ENCODE measurements at regions not wholly inside any gene's neighbourhood (a gene's known extent, or its start where the extent isn't known, plus 50 kb on each side); places are given as distances from the start of the nearest gene placed in this dataset.

DNA sequence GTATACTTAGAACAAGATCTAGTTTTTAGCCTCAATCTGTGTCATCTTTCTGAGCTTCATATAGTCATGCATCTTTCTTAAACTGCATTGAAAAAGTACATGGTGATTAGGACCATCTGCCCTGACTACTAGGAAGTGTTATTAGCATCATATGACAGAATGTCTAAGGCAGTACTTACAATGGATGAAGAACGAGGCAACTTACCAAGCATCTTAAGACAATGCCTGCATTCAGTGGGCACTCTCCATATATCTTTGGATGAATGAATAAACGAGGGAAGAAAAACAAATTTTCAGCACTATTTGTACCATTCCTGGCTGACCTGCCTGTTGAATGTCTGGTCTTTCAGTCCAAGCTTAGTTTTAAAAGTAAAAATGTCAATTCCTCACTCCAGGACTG lies 185.4 kb upstream of the EPHA3 start:
- H3K27me3 Mint-ChIP-seq (ENCODE audit: insufficient read depth, low read depth, poor library complexity), result no peaks in the 10 kb centered on the region
- no peaks in the 10 kb centered on the region for H3K79me2 ChIP-seq (replicated peaks; ENCODE audit: insufficient read depth)
- H3K36me3 ChIP-seq (ENCODE audit: insufficient read depth), result no peaks in the 10 kb centered on the region
- H3K4me1 ChIP-seq (ENCODE audit: insufficient read depth), result no peaks in the 10 kb centered on the region
- no peak overlapping the region for H3K4me3 Mint-ChIP-seq
- H3K4me1 Mint-ChIP-seq, result no peaks in the 10 kb centered on the region
- ATAC-seq, result no peak
- no peak for DNase-seq (ENCODE audit: low spot score)
- H3K27ac ChIP-seq (ENCODE audit: low read depth), result no peak overlapping the region
- no peaks in the 10 kb centered on the region for H3F3A ChIP-seq (replicated peaks; ENCODE audit: low read depth)
- H3K9me3 Mint-ChIP-seq, result no peaks in the 10 kb centered on the region
- H3K36me3 Mint-ChIP-seq (ENCODE audit: low read depth), result no peaks in the 10 kb centered on the region
- no peaks in the 10 kb centered on the region for H4K20me1 ChIP-seq (replicated peaks; ENCODE audit: insufficient read depth)
- H3K27me3 ChIP-seq (ENCODE audit: insufficient read depth), result no peaks in the 10 kb centered on the region
- no peak overlapping the region for H3K4me2 ChIP-seq
- H3K27ac Mint-ChIP-seq, result no peak overlapping the region
- TF ChIP-seq CREB1 (CRISPR knock-in tag; IDR thresholded peaks at IDR 0.05; ENCODE audit: low read depth), result no peak
- TF ChIP-seq STAT1 (IDR thresholded peaks at IDR 0.05; ENCODE audit: unreplicated experiment), result no peak
- TF ChIP-seq, protein P1, sequence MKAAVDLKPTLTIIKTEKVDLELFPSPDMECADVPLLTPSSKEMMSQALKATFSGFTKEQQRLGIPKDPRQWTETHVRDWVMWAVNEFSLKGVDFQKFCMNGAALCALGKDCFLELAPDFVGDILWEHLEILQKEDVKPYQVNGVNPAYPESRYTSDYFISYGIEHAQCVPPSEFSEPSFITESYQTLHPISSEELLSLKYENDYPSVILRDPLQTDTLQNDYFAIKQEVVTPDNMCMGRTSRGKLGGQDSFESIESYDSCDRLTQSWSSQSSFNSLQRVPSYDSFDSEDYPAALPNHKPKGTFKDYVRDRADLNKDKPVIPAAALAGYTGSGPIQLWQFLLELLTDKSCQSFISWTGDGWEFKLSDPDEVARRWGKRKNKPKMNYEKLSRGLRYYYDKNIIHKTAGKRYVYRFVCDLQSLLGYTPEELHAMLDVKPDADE (IDR thresholded peaks at IDR 0.05), result no peak
- TF ChIP-seq, protein P2, sequence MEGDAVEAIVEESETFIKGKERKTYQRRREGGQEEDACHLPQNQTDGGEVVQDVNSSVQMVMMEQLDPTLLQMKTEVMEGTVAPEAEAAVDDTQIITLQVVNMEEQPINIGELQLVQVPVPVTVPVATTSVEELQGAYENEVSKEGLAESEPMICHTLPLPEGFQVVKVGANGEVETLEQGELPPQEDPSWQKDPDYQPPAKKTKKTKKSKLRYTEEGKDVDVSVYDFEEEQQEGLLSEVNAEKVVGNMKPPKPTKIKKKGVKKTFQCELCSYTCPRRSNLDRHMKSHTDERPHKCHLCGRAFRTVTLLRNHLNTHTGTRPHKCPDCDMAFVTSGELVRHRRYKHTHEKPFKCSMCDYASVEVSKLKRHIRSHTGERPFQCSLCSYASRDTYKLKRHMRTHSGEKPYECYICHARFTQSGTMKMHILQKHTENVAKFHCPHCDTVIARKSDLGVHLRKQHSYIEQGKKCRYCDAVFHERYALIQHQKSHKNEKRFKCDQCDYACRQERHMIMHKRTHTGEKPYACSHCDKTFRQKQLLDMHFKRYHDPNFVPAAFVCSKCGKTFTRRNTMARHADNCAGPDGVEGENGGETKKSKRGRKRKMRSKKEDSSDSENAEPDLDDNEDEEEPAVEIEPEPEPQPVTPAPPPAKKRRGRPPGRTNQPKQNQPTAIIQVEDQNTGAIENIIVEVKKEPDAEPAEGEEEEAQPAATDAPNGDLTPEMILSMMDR (conservative IDR thresholded peaks at IDR 0.05; ENCODE audit: low read depth in 2 of 2), result no peak
- TF ChIP-seq, protein P3, sequence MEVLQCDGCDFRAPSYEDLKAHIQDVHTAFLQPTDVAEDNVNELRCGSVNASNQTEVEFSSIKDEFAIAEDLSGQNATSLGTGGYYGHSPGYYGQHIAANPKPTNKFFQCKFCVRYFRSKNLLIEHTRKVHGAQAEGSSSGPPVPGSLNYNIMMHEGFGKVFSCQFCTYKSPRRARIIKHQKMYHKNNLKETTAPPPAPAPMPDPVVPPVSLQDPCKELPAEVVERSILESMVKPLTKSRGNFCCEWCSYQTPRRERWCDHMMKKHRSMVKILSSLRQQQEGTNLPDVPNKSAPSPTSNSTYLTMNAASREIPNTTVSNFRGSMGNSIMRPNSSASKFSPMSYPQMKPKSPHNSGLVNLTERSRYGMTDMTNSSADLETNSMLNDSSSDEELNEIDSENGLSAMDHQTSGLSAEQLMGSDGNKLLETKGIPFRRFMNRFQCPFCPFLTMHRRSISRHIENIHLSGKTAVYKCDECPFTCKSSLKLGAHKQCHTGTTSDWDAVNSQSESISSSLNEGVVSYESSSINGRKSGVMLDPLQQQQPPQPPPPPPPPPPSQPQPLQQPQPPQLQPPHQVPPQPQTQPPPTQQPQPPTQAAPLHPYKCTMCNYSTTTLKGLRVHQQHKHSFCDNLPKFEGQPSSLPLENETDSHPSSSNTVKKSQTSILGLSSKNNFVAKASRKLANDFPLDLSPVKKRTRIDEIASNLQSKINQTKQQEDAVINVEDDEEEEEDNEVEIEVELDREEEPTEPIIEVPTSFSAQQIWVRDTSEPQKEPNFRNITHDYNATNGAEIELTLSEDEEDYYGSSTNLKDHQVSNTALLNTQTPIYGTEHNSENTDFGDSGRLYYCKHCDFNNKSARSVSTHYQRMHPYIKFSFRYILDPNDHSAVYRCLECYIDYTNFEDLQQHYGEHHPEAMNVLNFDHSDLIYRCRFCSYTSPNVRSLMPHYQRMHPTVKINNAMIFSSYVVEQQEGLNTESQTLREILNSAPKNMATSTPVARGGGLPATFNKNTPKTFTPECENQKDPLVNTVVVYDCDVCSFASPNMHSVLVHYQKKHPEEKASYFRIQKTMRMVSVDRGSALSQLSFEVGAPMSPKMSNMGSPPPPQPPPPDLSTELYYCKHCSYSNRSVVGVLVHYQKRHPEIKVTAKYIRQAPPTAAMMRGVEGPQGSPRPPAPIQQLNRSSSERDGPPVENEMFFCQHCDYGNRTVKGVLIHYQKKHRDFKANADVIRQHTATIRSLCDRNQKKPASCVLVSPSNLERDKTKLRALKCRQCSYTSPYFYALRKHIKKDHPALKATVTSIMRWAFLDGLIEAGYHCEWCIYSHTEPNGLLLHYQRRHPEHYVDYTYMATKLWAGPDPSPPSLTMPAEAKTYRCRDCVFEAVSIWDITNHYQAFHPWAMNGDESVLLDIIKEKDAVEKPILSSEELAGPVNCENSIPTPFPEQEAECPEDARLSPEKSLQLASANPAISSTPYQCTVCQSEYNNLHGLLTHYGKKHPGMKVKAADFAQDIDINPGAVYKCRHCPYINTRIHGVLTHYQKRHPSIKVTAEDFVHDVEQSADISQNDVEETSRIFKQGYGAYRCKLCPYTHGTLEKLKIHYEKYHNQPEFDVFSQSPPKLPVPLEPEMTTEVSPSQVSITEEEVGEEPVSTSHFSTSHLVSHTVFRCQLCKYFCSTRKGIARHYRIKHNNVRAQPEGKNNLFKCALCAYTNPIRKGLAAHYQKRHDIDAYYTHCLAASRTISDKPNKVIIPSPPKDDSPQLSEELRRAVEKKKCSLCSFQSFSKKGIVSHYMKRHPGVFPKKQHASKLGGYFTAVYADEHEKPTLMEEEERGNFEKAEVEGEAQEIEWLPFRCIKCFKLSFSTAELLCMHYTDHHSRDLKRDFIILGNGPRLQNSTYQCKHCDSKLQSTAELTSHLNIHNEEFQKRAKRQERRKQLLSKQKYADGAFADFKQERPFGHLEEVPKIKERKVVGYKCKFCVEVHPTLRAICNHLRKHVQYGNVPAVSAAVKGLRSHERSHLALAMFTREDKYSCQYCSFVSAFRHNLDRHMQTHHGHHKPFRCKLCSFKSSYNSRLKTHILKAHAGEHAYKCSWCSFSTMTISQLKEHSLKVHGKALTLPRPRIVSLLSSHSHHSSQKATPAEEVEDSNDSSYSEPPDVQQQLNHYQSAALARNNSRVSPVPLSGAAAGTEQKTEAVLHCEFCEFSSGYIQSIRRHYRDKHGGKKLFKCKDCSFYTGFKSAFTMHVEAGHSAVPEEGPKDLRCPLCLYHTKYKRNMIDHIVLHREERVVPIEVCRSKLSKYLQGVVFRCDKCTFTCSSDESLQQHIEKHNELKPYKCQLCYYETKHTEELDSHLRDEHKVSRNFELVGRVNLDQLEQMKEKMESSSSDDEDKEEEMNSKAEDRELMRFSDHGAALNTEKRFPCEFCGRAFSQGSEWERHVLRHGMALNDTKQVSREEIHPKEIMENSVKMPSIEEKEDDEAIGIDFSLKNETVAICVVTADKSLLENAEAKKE (CRISPR knock-in tag; IDR thresholded peaks at IDR 0.05), result no peak
- no peak for TF ChIP-seq ZNF331 (CRISPR knock-in tag; IDR thresholded peaks at IDR 0.05; ENCODE audit: low read depth)
- TF ChIP-seq EZH2phosphoT487 (IDR thresholded peaks at IDR 0.05; ENCODE audit: unreplicated experiment), result no peak
- TF ChIP-seq ZNF114 (CRISPR knock-in tag; IDR thresholded peaks at IDR 0.05), result no peak
- TF ChIP-seq, protein P4, sequence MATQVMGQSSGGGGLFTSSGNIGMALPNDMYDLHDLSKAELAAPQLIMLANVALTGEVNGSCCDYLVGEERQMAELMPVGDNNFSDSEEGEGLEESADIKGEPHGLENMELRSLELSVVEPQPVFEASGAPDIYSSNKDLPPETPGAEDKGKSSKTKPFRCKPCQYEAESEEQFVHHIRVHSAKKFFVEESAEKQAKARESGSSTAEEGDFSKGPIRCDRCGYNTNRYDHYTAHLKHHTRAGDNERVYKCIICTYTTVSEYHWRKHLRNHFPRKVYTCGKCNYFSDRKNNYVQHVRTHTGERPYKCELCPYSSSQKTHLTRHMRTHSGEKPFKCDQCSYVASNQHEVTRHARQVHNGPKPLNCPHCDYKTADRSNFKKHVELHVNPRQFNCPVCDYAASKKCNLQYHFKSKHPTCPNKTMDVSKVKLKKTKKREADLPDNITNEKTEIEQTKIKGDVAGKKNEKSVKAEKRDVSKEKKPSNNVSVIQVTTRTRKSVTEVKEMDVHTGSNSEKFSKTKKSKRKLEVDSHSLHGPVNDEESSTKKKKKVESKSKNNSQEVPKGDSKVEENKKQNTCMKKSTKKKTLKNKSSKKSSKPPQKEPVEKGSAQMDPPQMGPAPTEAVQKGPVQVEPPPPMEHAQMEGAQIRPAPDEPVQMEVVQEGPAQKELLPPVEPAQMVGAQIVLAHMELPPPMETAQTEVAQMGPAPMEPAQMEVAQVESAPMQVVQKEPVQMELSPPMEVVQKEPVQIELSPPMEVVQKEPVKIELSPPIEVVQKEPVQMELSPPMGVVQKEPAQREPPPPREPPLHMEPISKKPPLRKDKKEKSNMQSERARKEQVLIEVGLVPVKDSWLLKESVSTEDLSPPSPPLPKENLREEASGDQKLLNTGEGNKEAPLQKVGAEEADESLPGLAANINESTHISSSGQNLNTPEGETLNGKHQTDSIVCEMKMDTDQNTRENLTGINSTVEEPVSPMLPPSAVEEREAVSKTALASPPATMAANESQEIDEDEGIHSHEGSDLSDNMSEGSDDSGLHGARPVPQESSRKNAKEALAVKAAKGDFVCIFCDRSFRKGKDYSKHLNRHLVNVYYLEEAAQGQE (IDR thresholded peaks at IDR 0.05; ENCODE audit: unreplicated experiment), result no peak
- TF ChIP-seq EZH2 (IDR thresholded peaks at IDR 0.05; ENCODE audit: low read depth, unreplicated experiment), result no peak
- no peak for TF ChIP-seq POLR2AphosphoS5 (IDR thresholded peaks at IDR 0.05; ENCODE audit: low read depth)
- no peak for TF ChIP-seq JUNB (IDR thresholded peaks at IDR 0.05; ENCODE audit: unreplicated experiment)
- no peak overlapping the region for H2AFZ ChIP-seq
- H3K4me3 ChIP-seq, result no peak overlapping the region
- H3K9me2 ChIP-seq (ENCODE audit: insufficient read depth), result no peaks in the 10 kb centered on the region

Data from GM23338 (cell line).